ENCODE measurements at regions not wholly inside any gene's neighbourhood (a gene's known extent, or its start where the extent isn't known, plus 50 kb on each side); places are given as distances from the start of the nearest gene placed in this dataset.

DNA sequence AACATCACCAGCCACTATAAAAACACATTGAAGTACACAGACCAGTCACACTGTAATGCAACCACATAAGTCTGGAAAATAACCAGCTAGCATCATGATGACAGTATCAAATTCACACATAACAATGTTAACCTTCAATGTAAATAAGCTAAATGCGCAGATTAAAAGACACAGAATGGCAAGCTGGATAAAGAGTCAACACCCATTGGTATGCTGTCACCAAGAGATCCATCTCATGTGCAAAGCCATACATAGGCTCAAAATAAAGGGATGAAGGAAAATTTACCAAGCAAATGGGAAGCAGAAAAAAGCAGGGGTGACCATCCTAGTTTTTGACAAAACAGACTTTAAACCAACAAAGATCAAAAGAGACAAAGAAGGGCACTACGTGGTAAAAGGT is 110.8 kb downstream of the NR4A2 start:
- in situ Hi-C loops (cut with MboI; ENCODE audit: low sequenced_read_pairs in 4 of 4): no loop called here

DNA sequence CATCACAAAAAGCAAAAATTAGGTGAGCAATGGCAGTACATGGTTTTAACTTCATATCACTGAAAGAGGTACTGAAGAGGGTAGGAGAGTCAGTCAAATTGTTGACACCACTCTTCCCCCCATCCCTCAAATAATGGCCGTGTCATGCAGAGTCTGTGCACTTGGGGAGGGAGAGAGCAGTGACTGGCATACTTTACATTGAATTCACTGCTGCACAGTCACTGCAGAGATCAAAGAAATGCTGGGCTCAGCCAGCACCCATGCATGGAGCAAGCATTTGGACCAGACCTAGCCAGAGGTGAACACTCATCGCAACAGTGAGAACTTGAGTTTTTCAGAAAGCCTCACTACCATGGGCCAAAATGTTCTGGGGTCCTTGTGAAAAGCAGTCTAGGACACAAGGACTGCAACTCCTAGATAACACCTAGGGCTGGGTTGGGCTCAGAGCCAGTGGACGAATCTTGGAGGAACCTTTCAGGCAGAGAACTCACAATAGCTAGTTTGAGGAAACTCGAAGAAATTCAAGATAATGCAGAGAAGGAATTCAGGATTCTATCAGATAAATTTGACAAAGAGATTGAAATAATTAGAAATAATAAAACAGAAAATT is 112.9 kb downstream of the NR4A2 start:
- Histone ChIP-seq H3K9me3 (no peaks in the 10 kb centered on the region), H3K27me3 (no peaks in the 10 kb centered on the region), H3K36me3 (no peaks in the 10 kb centered on the region), H3K4me3 (no peak overlapping the region), H3K4me1 (no peaks in the 10 kb centered on the region), H3K27ac (no peak overlapping the region)
- in situ Hi-C loops (cut with MboI; ENCODE audit: low sequenced_read_pairs in 4 of 4): no loop called here
- intact Hi-C loops (cut with DNase I; ENCODE audit: low total_unique reads): no loop called here
- no peak for DNase-seq
- no peak for ATAC-seq
- TF ChIP-seq, protein P1, sequence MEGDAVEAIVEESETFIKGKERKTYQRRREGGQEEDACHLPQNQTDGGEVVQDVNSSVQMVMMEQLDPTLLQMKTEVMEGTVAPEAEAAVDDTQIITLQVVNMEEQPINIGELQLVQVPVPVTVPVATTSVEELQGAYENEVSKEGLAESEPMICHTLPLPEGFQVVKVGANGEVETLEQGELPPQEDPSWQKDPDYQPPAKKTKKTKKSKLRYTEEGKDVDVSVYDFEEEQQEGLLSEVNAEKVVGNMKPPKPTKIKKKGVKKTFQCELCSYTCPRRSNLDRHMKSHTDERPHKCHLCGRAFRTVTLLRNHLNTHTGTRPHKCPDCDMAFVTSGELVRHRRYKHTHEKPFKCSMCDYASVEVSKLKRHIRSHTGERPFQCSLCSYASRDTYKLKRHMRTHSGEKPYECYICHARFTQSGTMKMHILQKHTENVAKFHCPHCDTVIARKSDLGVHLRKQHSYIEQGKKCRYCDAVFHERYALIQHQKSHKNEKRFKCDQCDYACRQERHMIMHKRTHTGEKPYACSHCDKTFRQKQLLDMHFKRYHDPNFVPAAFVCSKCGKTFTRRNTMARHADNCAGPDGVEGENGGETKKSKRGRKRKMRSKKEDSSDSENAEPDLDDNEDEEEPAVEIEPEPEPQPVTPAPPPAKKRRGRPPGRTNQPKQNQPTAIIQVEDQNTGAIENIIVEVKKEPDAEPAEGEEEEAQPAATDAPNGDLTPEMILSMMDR (IDR thresholded peaks at IDR 0.05 in 4 of 5, conservative IDR thresholded peaks at IDR 0.05 in 1 of 5): no peak
- no peak for TF ChIP-seq POLR2A (IDR thresholded peaks at IDR 0.05)

More for the DNA sequence above, 110.8 kb downstream of the NR4A2 start:
- Histone ChIP-seq H3K9me3 (no peaks in the 10 kb centered on the region), H3K4me1 (no peaks in the 10 kb centered on the region), H3K4me3 (no peak overlapping the region), H3K27ac (no peak overlapping the region), H3K27me3 (no peaks in the 10 kb centered on the region), H3K36me3 (no peaks in the 10 kb centered on the region)
- intact Hi-C loops (cut with DNase I; ENCODE audit: low total_unique reads): no loop called here
- DNase-seq: no peak
- TF ChIP-seq, protein P1 (IDR thresholded peaks at IDR 0.05 in 4 of 5, conservative IDR thresholded peaks at IDR 0.05 in 1 of 5): no peak
- no peak for TF ChIP-seq POLR2A (IDR thresholded peaks at IDR 0.05)
- ATAC-seq: no peak

DNA sequence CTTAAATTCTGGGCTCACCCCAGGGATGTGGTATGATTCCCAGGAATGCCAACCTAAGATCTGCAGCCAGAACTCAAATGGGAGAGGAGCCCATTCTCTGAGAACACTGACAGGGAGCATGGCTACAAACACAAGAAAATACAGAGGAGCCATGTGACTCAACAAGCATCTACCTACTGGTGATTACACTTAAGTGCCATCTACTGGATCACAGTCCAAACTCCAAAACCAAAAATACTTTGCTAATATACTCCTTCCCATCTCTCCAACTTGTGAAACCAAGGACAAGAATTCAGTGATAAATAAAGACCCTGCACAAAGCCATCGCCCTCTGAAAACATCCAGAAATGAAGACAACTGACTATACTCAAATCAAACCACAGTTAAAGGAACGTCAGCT is 116.9 kb downstream of the NR4A2 start:
- no peak overlapping the region for H3K27ac ChIP-seq
- TF ChIP-seq POLR2A (IDR thresholded peaks at IDR 0.05): no peak
- TF ChIP-seq, protein P1 (IDR thresholded peaks at IDR 0.05 in 4 of 5, conservative IDR thresholded peaks at IDR 0.05 in 1 of 5): no peak
- ATAC-seq (no peak), DNase-seq (no peak)
- H3K36me3 ChIP-seq: no peaks in the 10 kb centered on the region
- H3K27me3 ChIP-seq: no peaks in the 10 kb centered on the region
- H3K9me3 ChIP-seq: no peaks in the 10 kb centered on the region
- H3K4me1 ChIP-seq: no peaks in the 10 kb centered on the region
- no peak overlapping the region for H3K4me3 ChIP-seq
- intact Hi-C loops (cut with DNase I; ENCODE audit: low total_unique reads) (no loop called here), in situ Hi-C loops (cut with MboI; ENCODE audit: low sequenced_read_pairs in 4 of 4) (no loop called here)

DNA sequence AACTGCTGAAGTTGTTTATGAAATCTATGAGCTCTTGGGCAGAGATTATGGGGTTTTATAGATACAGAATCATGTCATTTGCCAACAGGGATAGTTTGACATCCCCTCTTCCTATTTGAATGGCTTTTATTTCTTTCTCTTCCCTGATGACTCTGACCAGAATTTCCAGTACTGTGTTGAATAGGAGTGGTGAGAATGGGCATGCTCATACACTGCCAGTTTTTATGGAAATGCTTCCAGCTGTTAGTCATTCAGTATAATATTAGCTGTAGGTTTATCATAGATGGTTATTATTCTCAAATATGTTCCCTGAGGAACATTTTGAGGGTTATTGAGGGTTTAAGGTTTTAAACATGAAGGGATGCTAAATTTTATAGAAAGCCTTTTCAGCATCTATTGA is 121.2 kb downstream of the NR4A2 start:
- H3K36me3 ChIP-seq: no peaks in the 10 kb centered on the region
- TF ChIP-seq, protein P1 (IDR thresholded peaks at IDR 0.05 in 4 of 5, conservative IDR thresholded peaks at IDR 0.05 in 1 of 5): no peak
- TF ChIP-seq POLR2A (IDR thresholded peaks at IDR 0.05): no peak
- no peak for ATAC-seq
- in situ Hi-C loops (cut with MboI; ENCODE audit: low sequenced_read_pairs in 4 of 4): no loop called here
- no peaks in the 10 kb centered on the region for H3K9me3 ChIP-seq
- DNase-seq: no peak
- no peaks in the 10 kb centered on the region for H3K27me3 ChIP-seq
- intact Hi-C loops (cut with DNase I; ENCODE audit: low total_unique reads): no loop called here
- H3K27ac ChIP-seq: no peak overlapping the region
- H3K4me1 ChIP-seq: no peaks in the 10 kb centered on the region
- H3K4me3 ChIP-seq: no peak overlapping the region

DNA sequence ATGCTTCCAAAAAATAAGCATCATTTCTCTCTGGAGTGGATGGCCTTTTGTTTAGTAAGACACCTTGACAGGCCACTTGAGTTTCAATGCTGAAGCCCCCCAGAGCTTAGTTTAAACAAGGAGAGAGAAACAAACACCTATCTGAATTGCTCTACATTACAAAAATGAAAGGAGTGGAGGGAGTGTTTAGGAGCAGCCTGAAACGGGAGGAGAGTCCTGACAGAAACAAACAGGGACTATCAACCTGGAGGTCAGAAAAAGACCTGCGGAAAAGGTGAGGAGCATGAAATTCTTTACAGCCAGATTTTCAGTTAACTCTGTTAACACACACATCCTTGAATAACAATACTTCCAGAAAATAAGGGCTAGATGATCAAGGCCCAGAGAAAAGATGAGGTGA is 126.2 kb downstream of the NR4A2 start:
- no peak for DNase-seq
- ATAC-seq: no peak
- Histone ChIP-seq H3K27me3 (no peaks in the 10 kb centered on the region), H3K36me3 (no peaks in the 10 kb centered on the region), H3K4me3 (no peak overlapping the region), H3K4me1 (no peaks in the 10 kb centered on the region), H3K9me3 (no peaks in the 10 kb centered on the region), H3K27ac (no peak overlapping the region)
- TF ChIP-seq, protein P1 (IDR thresholded peaks at IDR 0.05 in 4 of 5, conservative IDR thresholded peaks at IDR 0.05 in 1 of 5): no peak
- no peak for TF ChIP-seq POLR2A (IDR thresholded peaks at IDR 0.05)
- in situ Hi-C loops (cut with MboI; ENCODE audit: low sequenced_read_pairs in 4 of 4) (no loop called here), intact Hi-C loops (cut with DNase I; ENCODE audit: low total_unique reads) (no loop called here)
